SK-N-SH (cell line): ENCODE measurements at regions not wholly inside any gene's neighbourhood (a gene's known extent, or its start where the extent isn't known, plus 50 kb on each side); places are given as distances from the start of the nearest gene placed in this dataset.

Experiments
- CTCF ChIA-PET: fragments of 300-600, 350-600 bp; formaldehyde crosslinking; extraction: SDS; loops from one replicate; lab custom pipeline; 2021; lab: Yijun Ruan, JAX
- POLR2A ChIA-PET: fragments of 350-600 bp; sonication (Branson Sonifier 250); formaldehyde crosslinking; extraction: SDS; loops from one replicate; lab custom pipeline; 2020; ENCODE audit warnings: antibody characterized with exemption, inconsistent platforms; lab: Yijun Ruan, JAX
- DNase-seq: peaks from one replicate; pipeline ENCODE4 v3.0.0; 2012
- H2AFZ ChIP-seq: fragments of 200-600 bp; sonication (generic); 2 replicates; pipeline ENCODE4 v1.8.1; 2016; ENCODE audit warnings: antibody characterized with exemption, mild to moderate bottlenecking, low read depth
- H3F3A ChIP-seq: fragments of 200-600 bp; sonication (generic); replicated peaks from 2 replicates; pipeline ENCODE3; 2016; ENCODE audit warnings: antibody characterized with exemption, mild to moderate bottlenecking; ENCODE audit not compliant: insufficient read depth
- H3K27ac ChIP-seq, 2 experiments: fragments of 200-500 bp in 1 of 2; fragments of 200-600 bp in 1 of 2; sonication (Bioruptor generic) in 1 of 2; sonication (generic), shearing (Covaris generic) in 1 of 2; 2 replicates each; pipeline versions ENCODE4 v1.5.1 to v1.6.1; 2014 to 2016; ENCODE audit warnings: low read depth in 2 of 2, inconsistent platforms in 1 of 2, low read length in 1 of 2, mild to moderate bottlenecking in 1 of 2, mixed read lengths in 1 of 2
- H3K27me3 ChIP-seq: fragments of 200-600 bp; sonication (generic), shearing (Covaris generic); 2 replicates; pipeline ENCODE4 v1.6.1; 2016; ENCODE audit warnings: mixed run types; ENCODE audit not compliant: insufficient read depth
- H3K36me3 ChIP-seq, 2 experiments: fragments of 200-500 bp in 1 of 2; fragments of 200-600 bp in 1 of 2; sonication (Bioruptor generic) in 1 of 2; sonication (generic) in 1 of 2; replicated peaks in 1 of 2; 2 replicates each; pipeline versions ENCODE3 to v1.5.1; 2014 to 2016; ENCODE audit warnings: low read length in 1 of 2, mild to moderate bottlenecking in 1 of 2; ENCODE audit not compliant: insufficient read depth in 2 of 2, control insufficient read depth in 1 of 2
- H3K4me1 ChIP-seq, 2 experiments: fragments of 200-500 bp in 1 of 2; fragments of 200-600 bp in 1 of 2; sonication (Bioruptor generic) in 1 of 2; sonication (generic), shearing (Covaris generic) in 1 of 2; 2 replicates each; pipeline versions ENCODE4 v1.5.1 to v1.6.1; 2014 to 2016; ENCODE audit warnings: low read depth in 1 of 2, low read length in 1 of 2, mixed run types in 1 of 2; ENCODE audit not compliant: insufficient read depth in 2 of 2, control insufficient read depth in 1 of 2
- H3K4me2 ChIP-seq: fragments of 200-600 bp; sonication (generic), shearing (Covaris generic); 2 replicates; pipeline ENCODE4 v1.6.1; 2017; ENCODE audit warnings: mixed run types
- H3K4me3 ChIP-seq, 2 experiments: fragments of 200-500 bp in 1 of 2; fragments of 200-600 bp in 1 of 2; sonication (Bioruptor generic) in 1 of 2; sonication (generic), shearing (Covaris generic) in 1 of 2; 2 replicates each; pipeline versions ENCODE4 v1.5.1 to v1.8.1; 2014 to 2016; ENCODE audit warnings: low read depth in 2 of 2, inconsistent platforms in 1 of 2, low read length in 1 of 2, mild to moderate bottlenecking in 1 of 2, mixed read lengths in 1 of 2, moderate library complexity in 1 of 2
- H3K79me2 ChIP-seq: fragments of 200-600 bp; sonication (generic); 2 replicates; pipeline ENCODE4 v1.8.1; 2017; ENCODE audit warnings: mild to moderate bottlenecking; ENCODE audit not compliant: insufficient read depth
- H3K9ac ChIP-seq: fragments of 200-600 bp; sonication (generic); 2 replicates; pipeline ENCODE4 v1.6.1; 2017; ENCODE audit warnings: mixed run types
- H3K9me2 ChIP-seq: fragments of 200-600 bp; sonication (generic); 2 replicates; pipeline ENCODE4 v1.6.1; 2017; ENCODE audit warnings: mixed run types
- H3K9me3 ChIP-seq: fragments of 200-600 bp; sonication (generic); 2 replicates; pipeline ENCODE4 v1.6.1; 2017; ENCODE audit warnings: mixed run types, mild to moderate bottlenecking, moderate library complexity
- H4K20me1 ChIP-seq: fragments of 200-600 bp; sonication (generic); 2 replicates; pipeline ENCODE4 v1.6.1; 2017; ENCODE audit warnings: mild to moderate bottlenecking, mixed run types; ENCODE audit not compliant: insufficient read depth
- CHD2 ChIP-seq: fragments of 150-350 bp; IDR thresholded peaks from 2 replicates; pipeline ENCODE4 v1.6.1; 2018; ENCODE audit warnings: low read length; ENCODE audit not compliant: partially characterized antibody
- FOXJ3 ChIP-seq: sonication (generic); formaldehyde crosslinking; IDR thresholded peaks from 2 replicates; pipeline ENCODE4 v1.5.1; 2020; ENCODE audit warnings: mild to moderate bottlenecking, missing genetic modification reagents
- FOXM1 ChIP-seq: IDR thresholded peaks from 2 replicates; pipeline ENCODE4 v1.4.0; 2012; ENCODE audit warnings: low read depth, mild to moderate bottlenecking
- IRF3 ChIP-seq: fragments of 150-350 bp; IDR thresholded peaks from 2 replicates; pipeline ENCODE4 v1.6.1; 2016; ENCODE audit warnings: mild to moderate bottlenecking, low read depth, low read length
- MEF2A ChIP-seq: IDR thresholded peaks from 2 replicates; pipeline ENCODE4 v1.4.0; 2012; ENCODE audit warnings: low read depth, borderline replicate concordance
- NFIC ChIP-seq: IDR thresholded peaks from 2 replicates; pipeline ENCODE4 v1.4.0; 2012; ENCODE audit warnings: borderline replicate concordance
- NRF1 ChIP-seq: IDR thresholded peaks from 2 replicates; pipeline ENCODE4 v1.6.1; 2012; ENCODE audit warnings: low read depth, mild to moderate bottlenecking, low read length
- POLR2AphosphoS5 ChIP-seq: IDR thresholded peaks from 2 replicates; pipeline ENCODE4 v1.6.1; 2012; ENCODE audit warnings: low read depth, low read length
- RAD21 ChIP-seq: IDR thresholded peaks from 2 replicates; pipeline ENCODE4 v1.6.1; 2012; ENCODE audit warnings: mild to moderate bottlenecking, low read length
- RCOR1 ChIP-seq: fragments of 150-350 bp; IDR thresholded peaks from 2 replicates; pipeline ENCODE4 v1.6.1; 2017; ENCODE audit warnings: antibody characterized with exemption, low read length
- REST ChIP-seq: IDR thresholded peaks from 2 replicates; pipeline ENCODE4 v1.6.1; 2012; ENCODE audit warnings: mild to moderate bottlenecking, low read depth, low read length, moderate library complexity
- RXRA ChIP-seq: IDR thresholded peaks from 2 replicates; pipeline ENCODE4 v1.4.0; 2012; ENCODE audit warnings: low read depth, mild to moderate bottlenecking, borderline replicate concordance
- SMC3 ChIP-seq: IDR thresholded peaks from 2 replicates; pipeline ENCODE4 v1.6.1; 2012; ENCODE audit warnings: low read depth, low read length, improper control_type of control experiment
- TAF1 ChIP-seq: IDR thresholded peaks from 2 replicates; pipeline ENCODE4 v1.6.1; 2012; ENCODE audit warnings: low read depth, mild to moderate bottlenecking, low read length, moderate library complexity, borderline replicate concordance
- USF1 ChIP-seq: IDR thresholded peaks from 2 replicates; pipeline ENCODE4 v1.4.0; 2012; ENCODE audit warnings: low read depth, borderline replicate concordance
- WGBS: methylation state at CpG from one replicate; pipeline ENCODE4 v1.1.6; 2017; ENCODE audit warnings: low lambda C conversion rate; 5-methylcytosine and 5-hydroxymethylcytosine counted together

- Histone ChIP-seq H3K9ac (no peak overlapping the region), H3K79me2 (no peaks in the 10 kb centered on the region), H3K27ac (no peak overlapping the region), H3K27me3 (no peaks in the 10 kb centered on the region), H3K4me3 (no peak overlapping the region), H3K4me2 (no peak overlapping the region), H4K20me1 (no peaks in the 10 kb centered on the region), H3K9me2 (no peaks in the 10 kb centered on the region), H3K36me3 (no peaks in the 10 kb centered on the region), H3F3A (no peaks in the 10 kb centered on the region), H3K9me3 (no peaks in the 10 kb centered on the region), H3K4me1 (no peaks in the 10 kb centered on the region; a peak in 1 of 4 replicates), H2AFZ (no peak overlapping the region)
- DNase-seq: no peak
- WGBS: 89% methylated on average over 4 of the region's 4 CpGs
- ChIA-PET POLR2A (no interaction called here), CTCF (no interaction called here)
- TF ChIP-seq REST (no peak), NFIC (no peak), MEF2A (no peak), POLR2AphosphoS5 (no peak), FOXM1 (no peak)
Observed at GRCh38 chr3:29214009-29214658, 66.7 kb upstream of the RBMS3 start.

- ChIA-PET CTCF (interaction anchor here (1.0 kb wide), 1 partner anchor 13 kb away, joined by 5 read pairs; no protein-coding TSS in a partner anchor), POLR2A (no interaction called here)
- Histone ChIP-seq H3K27ac (no peak overlapping the region), H3K9me3 (no peaks in the 10 kb centered on the region), H3K79me2 (no peaks in the 10 kb centered on the region), H4K20me1 (no peaks in the 10 kb centered on the region), H3K27me3 (no peaks in the 10 kb centered on the region), H2AFZ (no peak overlapping the region), H3K36me3 (no peaks in the 10 kb centered on the region), H3K4me1 (no peaks in the 10 kb centered on the region; a peak in 1 of 4 replicates), H3F3A (no peaks in the 10 kb centered on the region), H3K4me3 (no peak overlapping the region), H3K9ac (no peak overlapping the region), H3K9me2 (no peaks in the 10 kb centered on the region), H3K4me2 (no peak overlapping the region)
- TF ChIP-seq RAD21 (no peak), FOXJ3 (CRISPR knock-in tag) (no peak), FOXM1 (no peak), MEF2A (no peak), SMC3 (no peak), RCOR1 (no peak), TAF1 (no peak), RXRA (no peak), POLR2AphosphoS5 (no peak), USF1 (no peak), IRF3 (no peak), CHD2 (no peak), NRF1 (no peak)
- no peak for DNase-seq
Observed at GRCh38 chr3:29215948-29216347, 64.9 kb upstream of the RBMS3 start.
